B cell (primary cell): ENCODE measurements at regions not wholly inside any gene's neighbourhood (a gene's known extent, or its start where the extent isn't known, plus 50 kb on each side); places are given as distances from the start of the nearest gene placed in this dataset.

ENCODE experiments used
- ATAC-seq: fragments of 200-7000 bp; cut with Tn5 transposase; one replicate; pipeline ENCODE4 v1.10.0; 2021; ENCODE audit warnings: low read depth, mild to moderate bottlenecking, moderate number of reproducible peaks, moderate library complexity
- CTCF ChIA-PET: fragments of 350-600 bp; sonication (Branson Sonifier 250); formaldehyde crosslinking; loops from one replicate; lab custom pipeline; 2021; ENCODE audit warnings: antibody characterized with exemption, inconsistent platforms; lab: Charles Lee
- POLR2A ChIA-PET: fragments of 350-600 bp; sonication (Branson Sonifier 250); formaldehyde crosslinking; loops from one replicate; lab custom pipeline; 2021; ENCODE audit warnings: antibody characterized with exemption; lab: Charles Lee
- DNase-seq: peaks from one replicate; pipeline ENCODE4 v3.0.0; 2013
- H2AFZ ChIP-seq: 2 replicates; pipeline ENCODE4 v1.6.1; 2012; ENCODE audit warnings: mild to moderate bottlenecking, low read depth, low read length; ENCODE audit not compliant: insufficient read depth, poor library complexity, severe bottlenecking
- H3K27ac ChIP-seq, 2 donors: 1 replicate in 1 of 2; 2 replicates in 1 of 2; pipeline ENCODE4 v1.5.1; 2012 to 2013; ENCODE audit warnings: low read length in 2 of 2, mild to moderate bottlenecking in 2 of 2, moderate library complexity in 1 of 2
- H3K27me3 ChIP-seq, 4 experiments: fragments of 200-600 bp in 1 of 4; sonication (generic) in 1 of 4; replicated peaks in 1 of 4; 1 replicate in 2 of 4; 2 replicates in 2 of 4; pipeline versions ENCODE4 v1.6.1 to v1.7.0; 2013 to 2016; ENCODE audit warnings: low read length in 3 of 4, mild to moderate bottlenecking in 2 of 4, mixed read lengths in 1 of 4, moderate library complexity in 1 of 4; ENCODE audit not compliant: insufficient read depth in 4 of 4, control insufficient read depth in 3 of 4; ENCODE audit errors: control extremely low read depth in 1 of 4
- H3K36me3 ChIP-seq, 2 experiments: replicated peaks in 1 of 2; 1 replicate in 1 of 2; 2 replicates in 1 of 2; pipeline versions ENCODE4 v1.6.1 to v1.7.1; 2013; ENCODE audit warnings: low read length in 1 of 2; ENCODE audit not compliant: insufficient read depth in 2 of 2, control insufficient read depth in 1 of 2; ENCODE audit errors: control extremely low read depth in 1 of 2, extremely low read depth in 1 of 2
- H3K4me1 ChIP-seq, 2 donors: fragments of 200-600 bp in 1 of 2; sonication (generic) in 1 of 2; 1 replicate in 1 of 2; 2 replicates in 1 of 2; pipeline versions ENCODE4 v1.5.1 to v1.6.1; 2013 to 2017; ENCODE audit warnings: low read length in 2 of 2; ENCODE audit not compliant: control insufficient read depth in 2 of 2, insufficient read depth in 2 of 2
- H3K4me2 ChIP-seq: replicated peaks from 2 replicates; pipeline ENCODE3; 2012; ENCODE audit warnings: mild to moderate bottlenecking, low read depth, low read length; ENCODE audit not compliant: poor library complexity, severe bottlenecking
- H3K4me3 ChIP-seq, 5 experiments: fragments of 200-600 bp in 1 of 5; sonication (generic) in 1 of 5; 1 replicate in 3 of 5; 2 replicates in 2 of 5; pipeline versions ENCODE4 v1.5.1 to v1.7.0; 2011 to 2016; ENCODE audit warnings: low read length in 4 of 5, mild to moderate bottlenecking in 4 of 5, low read depth in 2 of 5, control low read depth in 1 of 5, moderate library complexity in 1 of 5; ENCODE audit not compliant: insufficient read depth in 1 of 5; ENCODE audit errors: control extremely low read depth in 1 of 5, extremely low read depth in 1 of 5
- H3K79me2 ChIP-seq: fragments of 200-600 bp; sonication (generic); one replicate; pipeline ENCODE4 v1.6.0; 2016; ENCODE audit warnings: low read length; ENCODE audit not compliant: control insufficient read depth, insufficient read depth
- H3K9ac ChIP-seq: fragments of 200-600 bp; sonication (generic); 2 replicates; pipeline ENCODE4 v1.6.1; 2017; ENCODE audit warnings: mild to moderate bottlenecking, low read length, moderate library complexity
- H3K9me3 ChIP-seq, 3 donors: one replicate each; pipeline versions ENCODE4 v1.6.1 to v1.7.1; 2013; ENCODE audit warnings: low read length in 2 of 3; ENCODE audit not compliant: control insufficient read depth in 2 of 3, insufficient read depth in 1 of 3; ENCODE audit errors: control extremely low read depth in 1 of 3
- H4K20me1 ChIP-seq: 2 replicates; pipeline ENCODE4 v1.6.0; 2012; ENCODE audit warnings: mild to moderate bottlenecking, low read length; ENCODE audit not compliant: insufficient read depth, control insufficient read depth, poor library complexity, severe bottlenecking
- H3K27ac Mint-ChIP-seq: one replicate; pipeline ENCODE4 v1.8.0; 2021; ENCODE audit warnings: mixed read lengths
- H3K27me3 Mint-ChIP-seq: one replicate; pipeline ENCODE4 v1.8.0; 2021; ENCODE audit warnings: mixed read lengths
- H3K4me1 Mint-ChIP-seq: one replicate; pipeline ENCODE4 v1.8.0; 2021; ENCODE audit warnings: mixed read lengths
- H3K4me3 Mint-ChIP-seq: one replicate; pipeline ENCODE4 v1.8.0; 2021; ENCODE audit warnings: mixed read lengths
- H3K9me3 Mint-ChIP-seq: one replicate; pipeline ENCODE4 v1.8.0; 2022; ENCODE audit warnings: mixed read lengths; ENCODE audit not compliant: insufficient read depth
- CTCF ChIP-seq: fragments of 200-600 bp; IDR thresholded peaks from one replicate; pipeline ENCODE4 v1.8.0; 2022; ENCODE audit warnings: antibody characterized with exemption, mild to moderate bottlenecking
- EZH2 ChIP-seq: IDR thresholded peaks from 2 replicates; pipeline ENCODE4 v1.6.1; 2012; ENCODE audit warnings: borderline replicate concordance, low read depth, mild to moderate bottlenecking, moderate library complexity, low read length; ENCODE audit not compliant: insufficient read depth, poor library complexity, severe bottlenecking
- WGBS: methylation state at CpG from one replicate; pipeline ENCODE4 v1.1.5; 2013; ENCODE audit warnings: missing lambda C conversion rate; ENCODE audit not compliant: insufficient coverage; 5-methylcytosine and 5-hydroxymethylcytosine counted together
- intact Hi-C: fragments of 100-400 bp; cut with micrococcal nuclease; formaldehyde crosslinking; loops from one replicate; pipeline ENCODE4 v1.10.0; 2022

GRCh38 chr13:72508392-72508791 is 219.0 kb downstream of the MZT1 start:
- Mint-ChIP-seq H3K4me1 (no peaks in the 10 kb centered on the region), H3K27me3 (no peaks in the 10 kb centered on the region), H3K9me3 (no peaks in the 10 kb centered on the region), H3K4me3 (no peak overlapping the region), H3K27ac (no peak overlapping the region)
- 94% methylated on average over 6 of the region's 7 CpGs for WGBS
- no peaks in the 10 kb centered on the region for H3K79me2 ChIP-seq
- no peaks in the 10 kb centered on the region for H3K9me3 ChIP-seq
- CTCF ChIA-PET: no interaction called here
- no peak overlapping the region for H2AFZ ChIP-seq
- no peak overlapping the region for H3K27ac ChIP-seq
- H3K4me2 ChIP-seq: no peak overlapping the region
- DNase-seq (no peak), ATAC-seq (no peak)
- H3K27me3 ChIP-seq: no peaks in the 10 kb centered on the region
- H3K4me3 ChIP-seq: no peak overlapping the region
- TF ChIP-seq EZH2: no peak
- H4K20me1 ChIP-seq: no peaks in the 10 kb centered on the region
- intact Hi-C loops: no loop called here
- no peaks in the 10 kb centered on the region for H3K4me1 ChIP-seq
- H3K36me3 ChIP-seq: no peaks in the 10 kb centered on the region
- no peak overlapping the region for H3K9ac ChIP-seq
- POLR2A ChIA-PET: no interaction called here

- no peak for ATAC-seq
- no peak overlapping the region for H3K9ac ChIP-seq
Observed at GRCh38 chr13:72507416-72508199, 219.8 kb downstream of the MZT1 start.

More at GRCh38 chr13:72507416-72508199, 219.8 kb downstream of the MZT1 start:
- POLR2A ChIA-PET: no interaction called here
- Histone ChIP-seq H3K4me3 (no peak overlapping the region), H3K36me3 (no peaks in the 10 kb centered on the region), H3K9me3 (no peaks in the 10 kb centered on the region), H3K27me3 (no peaks in the 10 kb centered on the region), H3K79me2 (no peaks in the 10 kb centered on the region), H4K20me1 (no peaks in the 10 kb centered on the region), H3K4me1 (no peaks in the 10 kb centered on the region), H2AFZ (no peak overlapping the region), H3K4me2 (no peak overlapping the region), H3K27ac (no peak overlapping the region)
- Mint-ChIP-seq H3K9me3 (no peaks in the 10 kb centered on the region), H3K4me1 (no peaks in the 10 kb centered on the region), H3K4me3 (no peak overlapping the region), H3K27ac (no peak overlapping the region), H3K27me3 (no peaks in the 10 kb centered on the region)
- TF ChIP-seq CTCF: no peak
- TF ChIP-seq EZH2: no peak
- intact Hi-C loops: no loop called here
- WGBS: 85% methylated on average over 3 of the region's 9 CpGs
- DNase-seq: no peak
- CTCF ChIA-PET: no interaction called here
